Thyroid gland (tissue), 4 donors: ENCODE measurements at regions not wholly inside any gene's neighbourhood (a gene's known extent, or its start where the extent isn't known, plus 50 kb on each side); places are given as distances from the start of the nearest gene placed in this dataset.

Experiments
- CTCF ChIP-seq, 6 experiments: fragments of 200-600 bp in 3 of 6; fragments of 450-650 bp in 3 of 6; sonication (generic) in 3 of 6; IDR thresholded peaks; one replicate each; pipeline ENCODE4 v1.5.1; 2016 to 2019; ENCODE audit warnings: antibody characterized with exemption in 6 of 6, mild to moderate bottlenecking in 2 of 6, inconsistent platforms in 1 of 6, moderate library complexity in 1 of 6
- POLR2A ChIP-seq, 2 donors: fragments of 450-650 bp; IDR thresholded peaks; one replicate each; pipeline ENCODE4 v1.6.1; 2017; ENCODE audit warnings: antibody characterized with exemption in 2 of 2, mild to moderate bottlenecking in 2 of 2, moderate library complexity in 1 of 2

DNA sequence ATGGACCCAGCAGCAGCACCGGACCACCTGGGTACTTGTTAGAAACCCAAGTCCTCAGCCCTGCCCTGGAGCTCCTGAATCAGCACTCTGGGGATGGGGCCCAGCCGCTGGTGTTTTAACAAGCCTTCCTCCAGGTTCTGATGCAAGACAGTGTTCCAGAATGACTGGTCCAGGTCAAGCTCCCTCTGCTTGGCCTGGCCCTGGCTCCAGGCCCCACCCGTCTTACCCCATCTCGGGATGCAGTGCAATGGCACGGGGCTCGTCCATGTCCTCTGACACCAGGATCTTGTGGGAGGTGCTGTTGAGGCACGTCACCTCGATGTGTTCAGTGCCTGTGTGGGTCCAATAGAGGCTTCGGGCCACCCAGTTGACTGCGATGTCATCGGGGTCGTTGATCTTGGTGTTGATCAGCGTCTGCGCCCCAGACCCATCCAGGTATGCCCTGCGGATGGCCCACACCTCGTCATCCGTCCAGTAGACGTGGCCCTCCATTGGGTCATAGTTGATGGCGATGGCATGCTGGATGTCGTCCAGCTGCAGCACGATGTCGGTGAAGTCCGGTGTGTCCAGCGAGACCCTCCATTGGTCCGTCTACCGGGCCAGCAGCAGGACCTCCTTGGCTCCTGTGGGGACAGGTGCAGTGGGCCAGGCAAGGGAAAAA is 140.3 kb downstream of the CRYBB2 start:
- TF ChIP-seq POLR2A (IDR thresholded peaks at IDR 0.05) = no peak
- TF ChIP-seq CTCF (IDR thresholded peaks at IDR 0.05) = no peak
